GM18951 (cell line): ENCODE measurements at regions not wholly inside any gene's neighbourhood (a gene's known extent, or its start where the extent isn't known, plus 50 kb on each side); places are given as distances from the start of the nearest gene placed in this dataset.

Experiments used
- POLR2A ChIP-seq: IDR thresholded peaks from 4 replicates; pipeline ENCODE4 v1.6.1; 2011; ENCODE audit warnings: mild to moderate bottlenecking; ENCODE audit not compliant: insufficient read length, insufficient read depth; ENCODE audit errors: extremely low read depth
- in situ Hi-C: fragments of 300-500 bp; cut with MboI; formaldehyde crosslinking; loops from one replicate; pipeline ENCODE4 v1.12.0; 2022; ENCODE audit warnings: low sequenced_read_pairs, mixed read lengths, inconsistent platforms; ENCODE audit not compliant: unreplicated experiment

- in situ Hi-C loops = no loop called here
- TF ChIP-seq POLR2A = no peak
Observed at GRCh38 chr5:124919747-124920525, 173.5 kb upstream of the ZNF608 start.

GRCh38 chr5:124920909-124921666 is 174.6 kb upstream of the ZNF608 start:
- in situ Hi-C loops = no loop called here
- TF ChIP-seq POLR2A = no peak

DNA sequence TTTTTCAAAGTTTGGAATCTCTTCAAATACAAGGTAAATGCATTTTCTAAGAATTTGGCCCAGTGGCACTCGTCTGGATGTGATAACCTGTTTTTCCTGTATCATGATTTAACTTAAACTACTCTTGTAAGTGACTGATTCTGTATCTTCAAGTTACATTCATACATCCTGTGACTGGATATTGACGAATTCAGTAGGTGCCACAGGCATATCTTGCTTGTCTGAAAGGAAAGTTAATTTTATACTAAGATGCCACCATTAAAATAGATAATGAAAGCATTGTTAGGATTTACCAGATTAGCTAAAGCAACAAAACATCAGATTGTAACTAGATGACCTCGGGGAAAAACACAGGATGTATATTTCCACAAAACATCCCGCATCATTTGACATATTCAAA is 175.3 kb upstream of the ZNF608 start:
- no peak for TF ChIP-seq POLR2A
- in situ Hi-C loops = no loop called here

GRCh38 chr5:124922255-124922975 is 176.0 kb upstream of the ZNF608 start:
- in situ Hi-C loops = no loop called here
- TF ChIP-seq POLR2A = no peak

DNA sequence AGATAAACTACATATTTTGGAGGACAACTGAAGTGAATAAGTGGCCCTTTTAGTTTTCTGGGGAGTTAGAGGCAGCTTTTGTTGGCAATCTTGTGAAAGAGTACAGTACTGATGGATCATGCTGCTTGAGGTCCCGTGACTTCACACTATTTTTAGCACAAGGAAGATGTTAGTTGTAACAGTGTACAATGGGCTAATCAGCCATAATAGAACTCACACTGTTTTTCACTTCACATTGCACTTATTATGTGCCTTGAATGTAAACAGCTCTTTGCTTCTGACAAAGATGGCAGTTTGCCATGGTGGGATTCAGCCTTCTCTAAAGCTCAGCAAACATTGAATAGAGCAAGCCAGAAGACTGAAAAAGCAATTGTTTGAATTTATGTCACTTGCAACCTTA is 176.7 kb upstream of the ZNF608 start:
- no peak for TF ChIP-seq POLR2A
- in situ Hi-C loops = no loop called here

DNA sequence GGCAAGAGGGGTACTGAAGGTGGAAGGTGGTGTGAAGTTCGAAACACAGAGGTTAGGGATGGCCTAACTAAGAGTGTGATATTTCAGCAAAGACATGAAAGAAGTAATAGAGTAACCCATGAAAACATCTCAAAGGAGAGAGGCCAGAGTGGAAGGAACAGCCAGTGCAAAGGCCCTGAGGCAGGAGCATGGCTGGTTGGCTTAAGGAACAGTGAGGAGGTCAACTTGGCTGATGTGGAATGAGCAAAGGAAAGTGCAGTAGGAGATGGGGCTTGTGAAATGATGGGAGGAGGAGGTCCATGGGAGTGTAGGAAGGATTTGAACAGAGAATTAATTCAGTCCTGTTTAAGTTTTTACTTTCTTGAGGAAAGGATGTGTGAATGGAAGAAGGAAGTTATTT is 178.3 kb upstream of the ZNF608 start:
- in situ Hi-C loops = no loop called here
- no peak for TF ChIP-seq POLR2A

DNA sequence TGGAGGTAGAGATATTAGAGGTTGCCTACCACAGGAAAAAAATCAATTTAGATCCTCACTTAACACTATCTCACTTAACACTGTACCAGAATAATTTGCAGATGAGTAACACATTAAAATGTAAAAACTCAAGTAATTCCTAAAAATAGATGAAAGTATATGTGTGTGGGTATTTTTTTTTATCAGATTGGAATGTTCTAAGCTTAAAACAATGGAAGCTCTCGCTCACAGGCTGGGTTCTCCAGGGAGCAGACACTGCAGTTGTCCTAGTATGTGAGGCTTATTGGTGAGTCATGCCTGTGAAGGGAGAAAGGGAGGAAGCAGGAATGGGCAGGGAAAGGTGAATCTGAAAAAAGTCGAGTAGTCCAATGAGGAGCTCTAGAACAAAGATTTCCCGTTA is 181.3 kb upstream of the ZNF608 start:
- TF ChIP-seq POLR2A = no peak
- in situ Hi-C loops = no loop called here

- in situ Hi-C loops = no loop called here
- TF ChIP-seq POLR2A = no peak
Observed at GRCh38 chr5:124929000-124929399, 182.6 kb upstream of the ZNF608 start.

GRCh38 chr5:124932791-124933600 is 186.6 kb upstream of the ZNF608 start:
- no peak for TF ChIP-seq POLR2A
- in situ Hi-C loops = no loop called here

DNA sequence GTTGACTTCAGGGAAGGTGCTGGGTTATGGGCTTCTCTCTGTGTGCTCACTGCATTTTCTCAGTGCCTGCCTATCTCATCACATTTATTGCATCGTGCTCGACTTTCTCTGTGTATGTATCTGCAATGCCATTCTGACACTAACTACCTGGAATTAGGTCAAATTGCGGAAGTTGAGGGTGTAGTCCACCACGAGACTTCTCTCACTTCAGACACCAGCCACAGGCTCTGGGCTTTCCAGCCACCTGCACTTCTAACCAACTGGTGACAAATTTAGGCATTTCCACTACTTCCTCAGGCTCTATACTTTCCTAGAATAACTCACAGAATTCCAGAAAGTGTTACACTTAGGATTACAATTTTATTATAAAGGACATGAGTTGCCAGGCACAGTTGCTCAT is 188.6 kb upstream of the ZNF608 start:
- no peak for TF ChIP-seq POLR2A
- in situ Hi-C loops = no loop called here

GRCh38 chr5:124936626-124936933 is 190.1 kb upstream of the ZNF608 start:
- in situ Hi-C loops = no loop called here
- TF ChIP-seq POLR2A = no peak

- in situ Hi-C loops = no loop called here
- no peak for TF ChIP-seq POLR2A
Observed at GRCh38 chr5:124941051-124942049, 194.9 kb upstream of the ZNF608 start.
